ENCODE measurements at regions not wholly inside any gene's neighbourhood (a gene's known extent, or its start where the extent isn't known, plus 50 kb on each side); places are given as distances from the start of the nearest gene placed in this dataset.
A peak's percentile ranks its signal among the peaks of the same experiment; 100 is the strongest.

- Mint-ChIP-seq H3K4me3 (no peak overlapping the region), H3K4me1 (peaks cover 34% of the 10 kb centered on the region), H3K9me3 (peaks cover 12% of the 10 kb centered on the region), H3K27me3 (ENCODE audit: low read depth) (no peaks in the 10 kb centered on the region), H3K36me3 (no peaks in the 10 kb centered on the region), H3K27ac (no peak overlapping the region)
- DNase-seq (ENCODE audit: low spot score in 2 of 2, unreplicated experiment in 2 of 2): no peak
- TF ChIP-seq CTCF (IDR thresholded peaks at IDR 0.05; ENCODE audit: unreplicated experiment): no peak
Observed at GRCh38 chr4:18934197-18934596, 912.6 kb upstream of the LCORL start.

- no peak for DNase-seq (ENCODE audit: low spot score in 2 of 2, unreplicated experiment in 2 of 2)
- H3K27ac Mint-ChIP-seq: peak overlapping the region; percentile 13
- H3K4me1 Mint-ChIP-seq: peaks cover 24% of the 10 kb centered on the region
- H3K9me3 Mint-ChIP-seq: peaks cover 12% of the 10 kb centered on the region
- no peaks in the 10 kb centered on the region for H3K36me3 Mint-ChIP-seq
- H3K27me3 Mint-ChIP-seq (ENCODE audit: low read depth): no peaks in the 10 kb centered on the region
- no peak overlapping the region for H3K4me3 Mint-ChIP-seq
- TF ChIP-seq CTCF (IDR thresholded peaks at IDR 0.05; ENCODE audit: unreplicated experiment): no peak
Observed at GRCh38 chr4:18932730-18933339, 911.3 kb upstream of the LCORL start.

- DNase-seq (ENCODE audit: low spot score in 2 of 2, unreplicated experiment in 2 of 2): no peak
- peak overlapping the region; percentile 15 for H3K27ac Mint-ChIP-seq
- H3K9me3 Mint-ChIP-seq: peaks cover 4% of the 10 kb centered on the region
- H3K4me1 Mint-ChIP-seq: peaks cover 24% of the 10 kb centered on the region
- no peak for TF ChIP-seq CTCF (IDR thresholded peaks at IDR 0.05; ENCODE audit: unreplicated experiment)
- H3K36me3 Mint-ChIP-seq: no peaks in the 10 kb centered on the region
- no peak overlapping the region for H3K4me3 Mint-ChIP-seq
- H3K27me3 Mint-ChIP-seq (ENCODE audit: low read depth): no peaks in the 10 kb centered on the region
Observed at GRCh38 chr4:18931643-18932377, 910.3 kb upstream of the LCORL start.

GRCh38 chr4:18930487-18930886 lies 908.9 kb upstream of the LCORL start:
- Mint-ChIP-seq H3K9me3 (no peaks in the 10 kb centered on the region), H3K27me3 (ENCODE audit: low read depth) (no peaks in the 10 kb centered on the region), H3K4me3 (no peak overlapping the region), H3K4me1 (peaks cover 18% of the 10 kb centered on the region), H3K27ac (no peak overlapping the region), H3K36me3 (no peaks in the 10 kb centered on the region)
- DNase-seq (ENCODE audit: low spot score in 2 of 2, unreplicated experiment in 2 of 2): no peak
- no peak for TF ChIP-seq CTCF (IDR thresholded peaks at IDR 0.05; ENCODE audit: unreplicated experiment)

- Mint-ChIP-seq H3K9me3 (no peaks in the 10 kb centered on the region), H3K4me3 (no peak overlapping the region), H3K4me1 (peaks cover 13% of the 10 kb centered on the region), H3K27ac (no peak overlapping the region), H3K36me3 (no peaks in the 10 kb centered on the region), H3K27me3 (ENCODE audit: low read depth) (no peaks in the 10 kb centered on the region)
- DNase-seq (ENCODE audit: low spot score in 2 of 2, unreplicated experiment in 2 of 2): no peak
- TF ChIP-seq CTCF (IDR thresholded peaks at IDR 0.05; ENCODE audit: unreplicated experiment): no peak
Observed at GRCh38 chr4:18923496-18924161, 902.1 kb upstream of the LCORL start.
